ENCODE measurements at regions not wholly inside any gene's neighbourhood (a gene's known extent, or its start where the extent isn't known, plus 50 kb on each side); places are given as distances from the start of the nearest gene placed in this dataset.

DNA sequence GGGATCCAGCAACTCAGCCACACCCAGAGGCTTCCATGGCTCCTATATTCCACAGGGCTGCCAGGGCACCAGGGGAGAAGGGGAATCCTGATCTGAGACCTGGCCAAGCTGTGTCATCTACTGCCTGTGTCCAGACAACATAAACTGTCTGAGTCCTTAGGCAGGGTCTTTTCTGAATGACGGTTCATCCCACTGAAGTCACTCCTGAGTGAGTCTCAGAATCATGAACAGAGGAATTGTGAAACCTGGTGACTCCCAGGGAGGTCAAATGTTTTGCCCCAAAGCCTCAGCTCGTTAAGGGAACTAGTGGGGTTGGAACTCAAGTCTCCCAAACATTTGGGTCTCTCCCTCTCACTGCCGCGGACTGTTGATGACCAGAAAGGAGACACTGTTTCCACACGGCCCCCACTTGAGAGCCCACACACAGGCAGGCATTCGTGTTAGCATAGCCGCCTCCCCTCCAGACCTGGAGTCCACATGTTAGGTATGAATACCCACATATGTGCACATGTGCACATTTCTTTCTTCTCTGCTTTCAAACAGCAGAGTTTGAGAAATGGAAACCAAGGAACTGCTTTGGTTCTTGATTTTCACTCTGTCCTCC is 87.2 kb upstream of the KCNK12 start:
- TF ChIP-seq, protein P1, sequence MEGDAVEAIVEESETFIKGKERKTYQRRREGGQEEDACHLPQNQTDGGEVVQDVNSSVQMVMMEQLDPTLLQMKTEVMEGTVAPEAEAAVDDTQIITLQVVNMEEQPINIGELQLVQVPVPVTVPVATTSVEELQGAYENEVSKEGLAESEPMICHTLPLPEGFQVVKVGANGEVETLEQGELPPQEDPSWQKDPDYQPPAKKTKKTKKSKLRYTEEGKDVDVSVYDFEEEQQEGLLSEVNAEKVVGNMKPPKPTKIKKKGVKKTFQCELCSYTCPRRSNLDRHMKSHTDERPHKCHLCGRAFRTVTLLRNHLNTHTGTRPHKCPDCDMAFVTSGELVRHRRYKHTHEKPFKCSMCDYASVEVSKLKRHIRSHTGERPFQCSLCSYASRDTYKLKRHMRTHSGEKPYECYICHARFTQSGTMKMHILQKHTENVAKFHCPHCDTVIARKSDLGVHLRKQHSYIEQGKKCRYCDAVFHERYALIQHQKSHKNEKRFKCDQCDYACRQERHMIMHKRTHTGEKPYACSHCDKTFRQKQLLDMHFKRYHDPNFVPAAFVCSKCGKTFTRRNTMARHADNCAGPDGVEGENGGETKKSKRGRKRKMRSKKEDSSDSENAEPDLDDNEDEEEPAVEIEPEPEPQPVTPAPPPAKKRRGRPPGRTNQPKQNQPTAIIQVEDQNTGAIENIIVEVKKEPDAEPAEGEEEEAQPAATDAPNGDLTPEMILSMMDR (IDR thresholded peaks at IDR 0.05), result no peak
- TF ChIP-seq POLR2A (IDR thresholded peaks at IDR 0.05), result no peak
- no peak for TF ChIP-seq POLR2AphosphoS5 (IDR thresholded peaks at IDR 0.05)

All from transverse colon (tissue), 4 donors.